HepG2 (cell line): ENCODE measurements at regions not wholly inside any gene's neighbourhood (a gene's known extent, or its start where the extent isn't known, plus 50 kb on each side); places are given as distances from the start of the nearest gene placed in this dataset.
A peak's percentile ranks its signal among the peaks of the same experiment; 100 is the strongest.

Experiments
- ARID2 ChIP-seq: sonication (generic); formaldehyde crosslinking; IDR thresholded peaks from 2 replicates; pipeline ENCODE4 v1.8.1; 2022; ENCODE audit warnings: mild to moderate bottlenecking, missing genetic modification reagents, borderline replicate concordance
- CC2D1A ChIP-seq: sonication (generic); formaldehyde crosslinking; IDR thresholded peaks from 2 replicates; pipeline ENCODE4 v1.8.1; 2023; ENCODE audit warnings: mild to moderate bottlenecking, missing genetic modification reagents
- DNMT1 ChIP-seq: sonication (generic); formaldehyde crosslinking; IDR thresholded peaks from 2 replicates; pipeline ENCODE4 v1.5.1; 2020; ENCODE audit warnings: mild to moderate bottlenecking, missing genetic modification reagents
- ISL2 ChIP-seq: sonication (generic); formaldehyde crosslinking; IDR thresholded peaks from 2 replicates; pipeline ENCODE4 v1.5.0; 2020; ENCODE audit warnings: missing genetic modification reagents
- KLF15 ChIP-seq: sonication (generic); formaldehyde crosslinking; IDR thresholded peaks from 2 replicates; pipeline ENCODE4 v1.8.1; 2023; ENCODE audit warnings: borderline replicate concordance, mild to moderate bottlenecking, inconsistent platforms, missing genetic modification reagents, mixed read lengths
- MTA3 ChIP-seq: sonication (generic); formaldehyde crosslinking; IDR thresholded peaks from 2 replicates; pipeline ENCODE4 v1.4.0; 2020; ENCODE audit warnings: missing genetic modification reagents
- NFE2 ChIP-seq: sonication (generic); formaldehyde crosslinking; IDR thresholded peaks from 2 replicates; pipeline ENCODE4 v1.4.0; 2020; ENCODE audit warnings: missing genetic modification reagents
- RARG ChIP-seq: sonication (generic); formaldehyde crosslinking; IDR thresholded peaks from 2 replicates; pipeline ENCODE4 v1.4.0; 2020; ENCODE audit warnings: low read depth, mild to moderate bottlenecking, missing genetic modification reagents
- ZBTB7A ChIP-seq: sonication (generic); formaldehyde crosslinking; IDR thresholded peaks from 2 replicates; pipeline ENCODE4 v1.8.0; 2022; ENCODE audit warnings: mild to moderate bottlenecking, missing genetic modification reagents
- ZNF224 ChIP-seq: sonication (generic); formaldehyde crosslinking; IDR thresholded peaks from 2 replicates; pipeline ENCODE4 v1.5.0; 2020; ENCODE audit warnings: mild to moderate bottlenecking, missing genetic modification reagents
- ZNF484 ChIP-seq: sonication (generic); formaldehyde crosslinking; IDR thresholded peaks from 2 replicates; pipeline ENCODE4 v1.5.1; 2020; ENCODE audit warnings: mild to moderate bottlenecking, low read depth, missing genetic modification reagents, borderline replicate concordance
- ZNF564 ChIP-seq: sonication (generic); formaldehyde crosslinking; IDR thresholded peaks from 2 replicates; pipeline ENCODE4 v1.8.1; 2023; ENCODE audit warnings: mild to moderate bottlenecking, missing genetic modification reagents
- ZNF598 ChIP-seq: sonication (generic); formaldehyde crosslinking; IDR thresholded peaks from 2 replicates; pipeline ENCODE4 v1.5.1; 2020; ENCODE audit warnings: mild to moderate bottlenecking, missing genetic modification reagents, borderline replicate concordance
- ZNF790 ChIP-seq: sonication (generic); formaldehyde crosslinking; IDR thresholded peaks from 2 replicates; pipeline ENCODE4 v1.8.0; 2022; ENCODE audit warnings: missing genetic modification reagents, mild to moderate bottlenecking, borderline replicate concordance
- TF ChIP-seq, protein P1 (sequence below): sonication (generic); formaldehyde crosslinking; IDR thresholded peaks from 2 replicates; pipeline ENCODE4 v1.5.0; 2020; ENCODE audit warnings: mild to moderate bottlenecking, missing genetic modification reagents, borderline replicate concordance
- TF ChIP-seq, protein P2 (sequence below): sonication (generic); formaldehyde crosslinking; IDR thresholded peaks from 2 replicates; pipeline ENCODE4 v1.4.0; 2020; ENCODE audit warnings: low read depth, missing genetic modification reagents
- TF ChIP-seq, protein P3 (sequence below): sonication (generic); formaldehyde crosslinking; IDR thresholded peaks from 2 replicates; pipeline ENCODE4 v1.4.0; 2020; ENCODE audit warnings: mild to moderate bottlenecking, missing genetic modification reagents
- TF ChIP-seq, protein P4 (sequence below): sonication (generic); formaldehyde crosslinking; IDR thresholded peaks from 2 replicates; pipeline ENCODE4 v1.4.0; 2020; ENCODE audit warnings: mild to moderate bottlenecking, missing genetic modification reagents
- TF ChIP-seq, protein P5 (sequence below): sonication (generic); formaldehyde crosslinking; IDR thresholded peaks from 2 replicates; pipeline ENCODE4 v1.8.0; 2022; ENCODE audit warnings: missing genetic modification reagents, mild to moderate bottlenecking, borderline replicate concordance

DNA sequence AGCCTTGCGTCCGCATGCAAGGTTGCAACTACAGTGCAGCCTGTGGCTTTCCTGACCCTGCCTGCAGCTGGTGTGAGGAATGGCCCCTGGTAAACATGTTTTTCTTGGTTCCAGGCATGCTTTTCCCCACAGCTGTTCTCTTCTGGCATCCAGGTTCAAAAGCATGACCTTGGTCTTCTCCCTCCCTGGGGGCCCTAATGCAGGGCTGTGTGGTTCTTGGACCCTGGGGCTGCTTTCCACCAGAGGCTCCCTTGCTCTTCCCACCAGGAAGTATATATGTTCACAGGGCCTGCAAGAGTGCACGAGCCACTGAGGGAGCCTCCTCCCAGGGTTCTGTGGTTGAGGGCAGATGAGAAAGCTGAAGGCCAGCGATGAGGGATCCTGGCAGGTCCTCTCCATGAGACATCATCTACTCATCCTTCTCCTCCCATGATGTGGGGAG is 125.9 kb downstream of the BCL2L11 start (continued):
- TF ChIP-seq, protein P1, sequence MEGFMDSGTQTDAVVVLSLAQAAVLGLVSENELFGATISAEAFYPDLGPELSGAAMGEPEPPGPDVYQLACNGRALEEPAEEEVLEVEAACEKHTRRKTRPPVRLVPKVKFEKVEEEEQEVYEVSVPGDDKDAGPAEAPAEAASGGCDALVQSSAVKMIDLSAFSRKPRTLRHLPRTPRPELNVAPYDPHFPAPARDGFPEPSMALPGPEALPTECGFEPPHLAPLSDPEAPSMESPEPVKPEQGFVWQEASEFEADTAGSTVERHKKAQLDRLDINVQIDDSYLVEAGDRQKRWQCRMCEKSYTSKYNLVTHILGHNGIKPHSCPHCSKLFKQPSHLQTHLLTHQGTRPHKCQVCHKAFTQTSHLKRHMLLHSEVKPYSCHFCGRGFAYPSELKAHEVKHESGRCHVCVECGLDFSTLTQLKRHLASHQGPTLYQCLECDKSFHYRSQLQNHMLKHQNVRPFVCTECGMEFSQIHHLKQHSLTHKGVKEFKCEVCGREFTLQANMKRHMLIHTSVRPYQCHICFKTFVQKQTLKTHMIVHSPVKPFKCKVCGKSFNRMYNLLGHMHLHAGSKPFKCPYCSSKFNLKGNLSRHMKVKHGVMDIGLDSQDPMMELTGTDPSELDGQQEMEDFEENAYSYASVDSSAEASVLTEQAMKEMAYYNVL, result peak; percentile 75; the same call in 1 of the 2 replicates
- no peak for TF ChIP-seq KLF15 (CRISPR knock-in tag)
- TF ChIP-seq ZBTB7A (CRISPR knock-in tag), result no peak
- TF ChIP-seq, protein P2, sequence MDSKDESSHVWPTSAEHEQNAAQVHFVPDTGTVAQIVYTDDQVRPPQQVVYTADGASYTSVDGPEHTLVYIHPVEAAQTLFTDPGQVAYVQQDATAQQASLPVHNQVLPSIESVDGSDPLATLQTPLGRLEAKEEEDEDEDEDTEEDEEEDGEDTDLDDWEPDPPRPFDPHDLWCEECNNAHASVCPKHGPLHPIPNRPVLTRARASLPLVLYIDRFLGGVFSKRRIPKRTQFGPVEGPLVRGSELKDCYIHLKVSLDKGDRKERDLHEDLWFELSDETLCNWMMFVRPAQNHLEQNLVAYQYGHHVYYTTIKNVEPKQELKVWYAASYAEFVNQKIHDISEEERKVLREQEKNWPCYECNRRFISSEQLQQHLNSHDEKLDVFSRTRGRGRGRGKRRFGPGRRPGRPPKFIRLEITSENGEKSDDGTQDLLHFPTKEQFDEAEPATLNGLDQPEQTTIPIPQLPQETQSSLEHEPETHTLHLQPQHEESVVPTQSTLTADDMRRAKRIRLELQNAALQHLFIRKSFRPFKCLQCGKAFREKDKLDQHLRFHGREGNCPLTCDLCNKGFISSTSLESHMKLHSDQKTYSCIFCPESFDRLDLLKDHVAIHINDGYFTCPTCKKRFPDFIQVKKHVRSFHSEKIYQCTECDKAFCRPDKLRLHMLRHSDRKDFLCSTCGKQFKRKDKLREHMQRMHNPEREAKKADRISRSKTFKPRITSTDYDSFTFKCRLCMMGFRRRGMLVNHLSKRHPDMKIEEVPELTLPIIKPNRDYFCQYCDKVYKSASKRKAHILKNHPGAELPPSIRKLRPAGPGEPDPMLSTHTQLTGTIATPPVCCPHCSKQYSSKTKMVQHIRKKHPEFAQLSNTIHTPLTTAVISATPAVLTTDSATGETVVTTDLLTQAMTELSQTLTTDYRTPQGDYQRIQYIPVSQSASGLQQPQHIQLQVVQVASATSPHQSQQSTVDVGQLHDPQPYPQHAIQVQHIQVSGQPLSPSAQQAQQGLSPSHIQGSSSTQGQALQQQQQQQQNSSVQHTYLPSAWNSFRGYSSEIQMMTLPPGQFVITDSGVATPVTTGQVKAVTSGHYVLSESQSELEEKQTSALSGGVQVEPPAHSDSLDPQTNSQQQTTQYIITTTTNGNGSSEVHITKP, result 0 out of 2 replicates have a peak, but pooled peaks have one; percentile 42
- TF ChIP-seq ZNF224, result peak; percentile 95; the same call in 1 of the 2 replicates
- TF ChIP-seq ZNF598 (CRISPR knock-in tag), result peak; percentile 55; the same call in 1 of the 2 replicates
- TF ChIP-seq MTA3 (CRISPR knock-in tag), result no peak
- TF ChIP-seq, protein P3, sequence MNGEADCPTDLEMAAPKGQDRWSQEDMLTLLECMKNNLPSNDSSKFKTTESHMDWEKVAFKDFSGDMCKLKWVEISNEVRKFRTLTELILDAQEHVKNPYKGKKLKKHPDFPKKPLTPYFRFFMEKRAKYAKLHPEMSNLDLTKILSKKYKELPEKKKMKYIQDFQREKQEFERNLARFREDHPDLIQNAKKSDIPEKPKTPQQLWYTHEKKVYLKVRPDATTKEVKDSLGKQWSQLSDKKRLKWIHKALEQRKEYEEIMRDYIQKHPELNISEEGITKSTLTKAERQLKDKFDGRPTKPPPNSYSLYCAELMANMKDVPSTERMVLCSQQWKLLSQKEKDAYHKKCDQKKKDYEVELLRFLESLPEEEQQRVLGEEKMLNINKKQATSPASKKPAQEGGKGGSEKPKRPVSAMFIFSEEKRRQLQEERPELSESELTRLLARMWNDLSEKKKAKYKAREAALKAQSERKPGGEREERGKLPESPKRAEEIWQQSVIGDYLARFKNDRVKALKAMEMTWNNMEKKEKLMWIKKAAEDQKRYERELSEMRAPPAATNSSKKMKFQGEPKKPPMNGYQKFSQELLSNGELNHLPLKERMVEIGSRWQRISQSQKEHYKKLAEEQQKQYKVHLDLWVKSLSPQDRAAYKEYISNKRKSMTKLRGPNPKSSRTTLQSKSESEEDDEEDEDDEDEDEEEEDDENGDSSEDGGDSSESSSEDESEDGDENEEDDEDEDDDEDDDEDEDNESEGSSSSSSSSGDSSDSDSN, result peak; percentile 97
- TF ChIP-seq ZNF484 (CRISPR knock-in tag), result no peak
- TF ChIP-seq ARID2 (CRISPR knock-in tag), result no peak
- no peak for TF ChIP-seq NFE2 (CRISPR knock-in tag)
- no peak for TF ChIP-seq ISL2 (CRISPR knock-in tag)
- TF ChIP-seq ZNF790, result 0 out of 2 replicates have a peak, but pooled peaks have one; percentile 33
- no peak for TF ChIP-seq CC2D1A (CRISPR knock-in tag)
- no peak for TF ChIP-seq DNMT1 (CRISPR knock-in tag)
- TF ChIP-seq ZNF564, result peak; percentile 36; the same call in 1 of the 2 replicates
- TF ChIP-seq, protein P4, sequence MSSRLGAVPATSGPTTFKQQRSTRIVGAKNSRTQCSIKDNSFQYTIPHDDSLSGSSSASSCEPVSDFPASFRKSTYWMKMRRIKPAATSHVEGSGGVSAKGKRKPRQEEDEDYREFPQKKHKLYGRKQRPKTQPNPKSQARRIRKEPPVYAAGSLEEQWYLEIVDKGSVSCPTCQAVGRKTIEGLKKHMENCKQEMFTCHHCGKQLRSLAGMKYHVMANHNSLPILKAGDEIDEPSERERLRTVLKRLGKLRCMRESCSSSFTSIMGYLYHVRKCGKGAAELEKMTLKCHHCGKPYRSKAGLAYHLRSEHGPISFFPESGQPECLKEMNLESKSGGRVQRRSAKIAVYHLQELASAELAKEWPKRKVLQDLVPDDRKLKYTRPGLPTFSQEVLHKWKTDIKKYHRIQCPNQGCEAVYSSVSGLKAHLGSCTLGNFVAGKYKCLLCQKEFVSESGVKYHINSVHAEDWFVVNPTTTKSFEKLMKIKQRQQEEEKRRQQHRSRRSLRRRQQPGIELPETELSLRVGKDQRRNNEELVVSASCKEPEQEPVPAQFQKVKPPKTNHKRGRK, result no peak
- no peak for TF ChIP-seq RARG (CRISPR knock-in tag)
- TF ChIP-seq, protein P5, sequence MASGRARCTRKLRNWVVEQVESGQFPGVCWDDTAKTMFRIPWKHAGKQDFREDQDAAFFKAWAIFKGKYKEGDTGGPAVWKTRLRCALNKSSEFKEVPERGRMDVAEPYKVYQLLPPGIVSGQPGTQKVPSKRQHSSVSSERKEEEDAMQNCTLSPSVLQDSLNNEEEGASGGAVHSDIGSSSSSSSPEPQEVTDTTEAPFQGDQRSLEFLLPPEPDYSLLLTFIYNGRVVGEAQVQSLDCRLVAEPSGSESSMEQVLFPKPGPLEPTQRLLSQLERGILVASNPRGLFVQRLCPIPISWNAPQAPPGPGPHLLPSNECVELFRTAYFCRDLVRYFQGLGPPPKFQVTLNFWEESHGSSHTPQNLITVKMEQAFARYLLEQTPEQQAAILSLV (CRISPR knock-in tag), result peak; percentile 88; the same call in 1 of the 2 replicates
